Astrocyte (in vitro differentiated cells and primary cell): ENCODE measurements at regions not wholly inside any gene's neighbourhood (a gene's known extent, or its start where the extent isn't known, plus 50 kb on each side); places are given as distances from the start of the nearest gene placed in this dataset.

Experiments
- EZH2 ChIP-seq: IDR thresholded peaks from 2 replicates; pipeline ENCODE4 v1.6.1; 2012; ENCODE audit warnings: mild to moderate bottlenecking, low read length, inconsistent platforms; ENCODE audit not compliant: insufficient read depth
- TF ChIP-seq, protein P1 (sequence below): IDR thresholded peaks from 2 replicates; pipeline ENCODE4 v1.5.1; 2011; ENCODE audit warnings: low read depth, mild to moderate bottlenecking, inconsistent platforms, low read length, moderate library complexity; ENCODE audit not compliant: insufficient read depth

DNA sequence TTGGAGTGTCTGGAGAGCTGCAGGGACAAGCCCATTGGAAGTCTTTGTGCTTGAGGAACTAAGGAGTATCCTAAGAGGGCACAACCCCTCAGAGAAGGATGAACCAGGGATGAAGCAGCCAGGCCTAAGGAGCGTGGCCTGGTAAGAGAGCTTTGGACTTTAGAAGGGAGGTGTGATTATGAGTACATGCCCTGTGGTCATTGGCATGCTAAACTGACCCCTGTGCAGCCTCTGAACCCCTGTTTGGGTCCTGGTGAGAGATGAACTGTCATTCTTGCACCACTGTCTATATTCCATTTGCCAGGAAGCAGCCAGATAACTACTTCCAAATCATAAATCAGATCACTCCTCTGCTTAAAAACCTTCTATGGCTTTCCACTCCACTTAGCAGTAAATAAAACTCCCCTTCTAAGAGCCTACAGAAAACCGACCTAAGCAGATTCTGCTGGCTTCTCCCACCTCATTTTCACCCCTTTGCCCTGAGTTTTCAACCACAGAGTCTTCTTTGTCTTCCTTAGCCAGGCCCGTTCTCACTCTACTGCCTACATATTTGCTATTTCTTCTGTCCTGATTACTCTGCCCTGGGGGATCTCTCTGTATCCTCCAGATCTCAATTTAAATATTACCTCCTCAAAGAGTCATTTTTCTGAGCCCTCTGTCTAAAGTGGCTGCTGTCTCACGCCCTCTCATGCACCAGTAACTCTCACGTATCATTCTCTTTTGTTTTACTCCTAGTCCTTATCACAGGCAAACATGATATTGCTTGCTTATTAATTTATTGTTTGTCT is 56.7 kb downstream of the MID1IP1 start:
- TF ChIP-seq, protein P1, sequence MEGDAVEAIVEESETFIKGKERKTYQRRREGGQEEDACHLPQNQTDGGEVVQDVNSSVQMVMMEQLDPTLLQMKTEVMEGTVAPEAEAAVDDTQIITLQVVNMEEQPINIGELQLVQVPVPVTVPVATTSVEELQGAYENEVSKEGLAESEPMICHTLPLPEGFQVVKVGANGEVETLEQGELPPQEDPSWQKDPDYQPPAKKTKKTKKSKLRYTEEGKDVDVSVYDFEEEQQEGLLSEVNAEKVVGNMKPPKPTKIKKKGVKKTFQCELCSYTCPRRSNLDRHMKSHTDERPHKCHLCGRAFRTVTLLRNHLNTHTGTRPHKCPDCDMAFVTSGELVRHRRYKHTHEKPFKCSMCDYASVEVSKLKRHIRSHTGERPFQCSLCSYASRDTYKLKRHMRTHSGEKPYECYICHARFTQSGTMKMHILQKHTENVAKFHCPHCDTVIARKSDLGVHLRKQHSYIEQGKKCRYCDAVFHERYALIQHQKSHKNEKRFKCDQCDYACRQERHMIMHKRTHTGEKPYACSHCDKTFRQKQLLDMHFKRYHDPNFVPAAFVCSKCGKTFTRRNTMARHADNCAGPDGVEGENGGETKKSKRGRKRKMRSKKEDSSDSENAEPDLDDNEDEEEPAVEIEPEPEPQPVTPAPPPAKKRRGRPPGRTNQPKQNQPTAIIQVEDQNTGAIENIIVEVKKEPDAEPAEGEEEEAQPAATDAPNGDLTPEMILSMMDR = no peak
- TF ChIP-seq EZH2 = no peak
